A549 (cell line): ENCODE measurements at regions not wholly inside any gene's neighbourhood (a gene's known extent, or its start where the extent isn't known, plus 50 kb on each side); places are given as distances from the start of the nearest gene placed in this dataset.

Experiments
- CTCF ChIP-seq: fragments of >200 bp; sonication (Bioruptor Twin); formaldehyde crosslinking; IDR thresholded peaks from 3 replicates; pipeline ENCODE4 v1.5.1; 2016
- EP300 ChIP-seq, 2 experiments: fragments of >200 bp; sonication (Bioruptor Twin); formaldehyde crosslinking; IDR thresholded peaks; 2 replicates in 1 of 2; 3 replicates in 1 of 2; pipeline ENCODE4 v1.6.1; 2016 to 2017
- MAFK ChIP-seq: fragments of 450-650 bp; IDR thresholded peaks from 2 replicates; pipeline ENCODE4 v1.6.1; 2014; ENCODE audit not compliant: partially characterized antibody
- MYC ChIP-seq: IDR thresholded peaks from 2 replicates; pipeline ENCODE4 v1.6.1; 2012; ENCODE audit warnings: mild to moderate bottlenecking, inconsistent platforms, low read length, improper control_type of control experiment, borderline replicate concordance
- NPAS2 ChIP-seq: fragments of 250-450 bp; sonication (Bioruptor Pico); IDR thresholded peaks from 2 replicates; pipeline ENCODE4 v1.8.0; 2022; ENCODE audit warnings: mild to moderate bottlenecking, moderate library complexity, borderline replicate concordance
- PBX3 ChIP-seq: IDR thresholded peaks from 2 replicates; pipeline ENCODE4 v1.6.1; 2012
- PHF8 ChIP-seq: fragments of 200-600 bp; sonication (generic); IDR thresholded peaks from 2 replicates; pipeline ENCODE4 v1.6.1; 2016; ENCODE audit warnings: low read depth, mild to moderate bottlenecking, antibody characterized with exemption, moderate library complexity, borderline replicate concordance
- POLR2A ChIP-seq: IDR thresholded peaks from 2 replicates; pipeline ENCODE4 v1.6.1; 2012; ENCODE audit warnings: mild to moderate bottlenecking, low read length
- POLR2AphosphoS2 ChIP-seq: conservative IDR thresholded peaks from 2 replicates; pipeline ENCODE4 v1.6.1; 2012; ENCODE audit warnings: low read length, improper control_type of control experiment, inconsistent platforms
- RAD21 ChIP-seq, 2 experiments: fragments of >200 bp in 1 of 2; sonication (Bioruptor Twin) in 1 of 2; formaldehyde crosslinking in 1 of 2; IDR thresholded peaks in 1 of 2; conservative IDR thresholded peaks in 1 of 2; 2 replicates in 1 of 2; 3 replicates in 1 of 2; pipeline ENCODE4 v1.6.1; 2012 to 2018; ENCODE audit warnings: inconsistent platforms in 1 of 2
- SREBF2 ChIP-seq: fragments of 450-650 bp; IDR thresholded peaks from 2 replicates; pipeline ENCODE4 v1.6.1; 2014; ENCODE audit warnings: mild to moderate bottlenecking, moderate library complexity
- ZSCAN20 ChIP-seq: fragments of 250-450 bp; sonication (Bioruptor Pico); IDR thresholded peaks from 2 replicates; pipeline ENCODE4 v1.8.0; 2022; ENCODE audit warnings: mild to moderate bottlenecking, moderate library complexity

GRCh38 chr2:221268631-221269030 lies 303.5 kb downstream of the EPHA4 start:
- TF ChIP-seq CTCF, result no peak
- TF ChIP-seq EP300 (IDR thresholded peaks at IDR 0.05), result no peak
- no peak for TF ChIP-seq POLR2AphosphoS2
- TF ChIP-seq ZSCAN20, result no peak
- TF ChIP-seq MAFK, result no peak
- no peak for TF ChIP-seq SREBF2
- no peak for TF ChIP-seq NPAS2
- TF ChIP-seq MYC, result no peak
- TF ChIP-seq POLR2A, result no peak
- no peak for TF ChIP-seq PHF8
- TF ChIP-seq RAD21 (conservative IDR thresholded peaks at IDR 0.05 in 1 of 2, IDR thresholded peaks at IDR 0.05 in 1 of 2), result no peak
- no peak for TF ChIP-seq PBX3
